Loucy (cell line): ENCODE measurements at regions not wholly inside any gene's neighbourhood (a gene's known extent, or its start where the extent isn't known, plus 50 kb on each side); places are given as distances from the start of the nearest gene placed in this dataset.

Source experiments
- CTCF ChIP-seq: fragments of 200-600 bp; sonication (generic); conservative IDR thresholded peaks from 2 replicates; pipeline ENCODE4 v1.5.1; 2014; ENCODE audit warnings: mild to moderate bottlenecking, antibody characterized with exemption, low read length
- EZH2phosphoT487 ChIP-seq: fragments of 200-600 bp; IDR thresholded peaks from 2 replicates; pipeline ENCODE4 v1.6.1; 2018; ENCODE audit warnings: antibody characterized with exemption, mild to moderate bottlenecking, moderate library complexity, borderline replicate concordance

- TF ChIP-seq CTCF = no peak
- TF ChIP-seq EZH2phosphoT487 = no peak
Observed at GRCh38 chr9:1210954-1211353, 160.8 kb downstream of the DMRT2 start.
